Activated CD8-positive, alpha-beta memory T cell treated with anti-CD3 and anti-CD28 coated beads, Interleukin-2, amount 10 ng/mL, durations not matched to agents 7 days and 5 days (primary cell): ENCODE measurements at regions not wholly inside any gene's neighbourhood (a gene's known extent, or its start where the extent isn't known, plus 50 kb on each side); places are given as distances from the start of the nearest gene placed in this dataset.
"Not testable (repeated sequence)": the region's sequence is repeated elsewhere in the genome, so short reads cannot be mapped to it uniquely, and the experiment has no call there.

Source experiments
- ATAC-seq: fragments of 150-1000 bp; cut with Tn5 transposase; one replicate; pipeline ENCODE4 v1.10.0; 2021; ENCODE audit warnings: moderate library complexity
- CTCF ChIA-PET: fragments of 350-600 bp; sonication (Branson Sonifier 250); formaldehyde crosslinking; loops from one replicate; lab custom pipeline; 2021; ENCODE audit warnings: antibody characterized with exemption; lab: Charles Lee
- DNase-seq: peaks from one replicate; pipeline ENCODE4 v3.0.0-alpha.2; 2020
- H3K27ac Mint-ChIP-seq: one replicate; pipeline ENCODE4 v1.8.0; 2021; ENCODE audit warnings: mild to moderate bottlenecking, mixed read lengths
- H3K27me3 Mint-ChIP-seq: one replicate; pipeline ENCODE4 v1.8.0; 2021; ENCODE audit warnings: mixed read lengths
- H3K36me3 Mint-ChIP-seq: one replicate; pipeline ENCODE4 v1.8.0; 2021; ENCODE audit warnings: mild to moderate bottlenecking, mixed read lengths
- H3K4me1 Mint-ChIP-seq: one replicate; pipeline ENCODE4 v1.8.0; 2021; ENCODE audit warnings: mixed read lengths
- H3K4me3 Mint-ChIP-seq: one replicate; pipeline ENCODE4 v1.8.0; 2021; ENCODE audit warnings: mild to moderate bottlenecking, moderate library complexity, mixed read lengths
- H3K9me3 Mint-ChIP-seq: one replicate; pipeline ENCODE4 v1.8.0; 2022; ENCODE audit warnings: low read depth, mixed read lengths

DNA sequence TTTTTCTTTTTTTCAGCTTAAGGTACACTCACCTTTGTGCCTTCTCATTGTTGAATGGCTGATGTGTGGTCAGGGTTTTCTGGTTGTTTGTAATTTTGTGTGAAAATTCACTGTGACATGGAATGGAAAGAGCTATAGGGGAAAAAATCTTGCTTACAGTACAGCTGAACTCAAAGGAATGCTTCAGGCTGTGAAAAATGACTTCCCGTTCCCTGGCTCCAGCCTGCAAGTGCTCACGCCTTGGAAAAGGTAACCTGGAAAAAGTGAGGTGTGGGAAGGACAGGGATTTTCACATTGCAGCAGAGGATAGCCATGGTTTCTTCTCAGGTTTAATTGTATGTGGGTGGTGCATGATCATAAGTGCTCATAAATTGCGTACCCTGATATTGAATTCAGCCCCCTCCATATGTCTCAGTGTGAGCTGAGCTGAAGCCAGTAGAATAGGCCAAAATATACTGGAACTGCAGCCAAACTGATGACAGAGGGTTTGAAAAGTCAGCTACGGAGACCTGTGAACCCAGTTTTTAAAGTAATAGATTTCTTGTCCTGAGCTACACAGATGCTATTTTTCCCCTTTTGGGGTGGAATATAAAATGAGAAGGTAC lies 228.7 kb upstream of the RASGRP1 start:
- no peaks in the 10 kb centered on the region for H3K36me3 Mint-ChIP-seq
- no peak overlapping the region for H3K27ac Mint-ChIP-seq
- CTCF ChIA-PET, result no interaction called here
- ATAC-seq, result no peak
- peaks cover 15% of the 10 kb centered on the region for H3K27me3 Mint-ChIP-seq
- no peak for DNase-seq
- H3K9me3 Mint-ChIP-seq, result no peaks in the 10 kb centered on the region
- H3K4me3 Mint-ChIP-seq, result no peak overlapping the region
- no peaks in the 10 kb centered on the region for H3K4me1 Mint-ChIP-seq

DNA sequence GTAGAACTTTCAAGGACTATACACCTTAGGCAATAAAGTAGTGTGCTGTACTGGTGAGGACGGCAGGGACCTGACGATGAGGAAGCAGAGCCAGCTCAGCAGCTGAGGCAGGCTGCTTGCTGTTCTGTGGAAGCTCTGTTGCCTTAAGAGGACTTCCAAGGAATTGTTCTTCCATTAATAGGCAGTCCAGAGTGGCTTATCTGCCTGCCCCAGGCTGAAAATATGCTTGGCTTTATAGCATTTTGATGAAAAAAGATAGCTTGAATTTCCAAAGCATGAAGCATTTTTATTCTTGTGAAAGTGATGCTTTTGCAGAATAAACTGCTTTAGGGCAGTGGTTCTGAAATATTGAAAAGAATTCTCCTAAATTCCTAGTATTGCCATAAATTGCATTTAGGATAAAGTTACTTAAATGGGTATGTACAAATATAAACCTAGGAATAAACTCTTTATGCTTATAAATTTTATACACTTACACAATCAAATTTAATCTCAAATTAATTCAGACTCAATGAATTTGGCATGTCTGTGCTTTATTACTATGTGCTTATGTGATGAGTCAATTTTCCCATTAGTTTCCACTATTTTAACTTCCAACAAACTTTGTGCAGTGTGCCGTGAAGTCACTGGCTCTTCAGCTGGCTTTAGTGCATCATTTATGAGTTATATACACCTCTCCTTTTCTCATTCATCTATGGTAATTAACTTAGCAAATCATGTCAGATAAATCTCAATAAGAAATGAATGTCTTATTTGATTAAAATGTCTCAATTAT lies 231.0 kb upstream of the RASGRP1 start:
- ATAC-seq, result no peak
- CTCF ChIA-PET, result no interaction called here
- no peaks in the 10 kb centered on the region for H3K9me3 Mint-ChIP-seq
- H3K27ac Mint-ChIP-seq, result no peak overlapping the region
- DNase-seq, result no peak
- H3K36me3 Mint-ChIP-seq, result no peaks in the 10 kb centered on the region
- H3K4me1 Mint-ChIP-seq, result no peaks in the 10 kb centered on the region
- H3K4me3 Mint-ChIP-seq, result no peak overlapping the region
- H3K27me3 Mint-ChIP-seq, result peaks cover 38% of the 10 kb centered on the region

DNA sequence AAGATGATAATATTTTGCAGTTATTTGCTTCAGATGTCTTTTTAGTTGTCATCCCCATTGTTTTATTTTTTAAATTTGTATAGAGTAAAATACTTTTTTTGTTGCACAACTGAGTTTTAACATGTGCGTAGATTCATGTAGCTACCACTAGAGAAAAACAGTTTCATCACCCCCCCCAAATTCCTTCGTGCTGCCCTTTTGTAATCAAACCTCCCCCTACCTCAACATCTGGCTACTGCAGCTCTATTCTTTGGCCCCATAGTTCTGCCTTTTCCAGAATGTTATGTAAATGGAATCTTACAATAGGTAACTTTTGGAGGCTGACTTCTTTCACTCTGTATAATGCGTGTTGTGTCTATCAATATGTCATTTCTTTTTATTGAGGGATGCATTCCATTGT lies 232.0 kb upstream of the RASGRP1 start:
- no peak overlapping the region for H3K4me3 Mint-ChIP-seq
- no peaks in the 10 kb centered on the region for H3K9me3 Mint-ChIP-seq
- DNase-seq (no peak), ATAC-seq (no peak)
- no peak overlapping the region for H3K27ac Mint-ChIP-seq
- no peaks in the 10 kb centered on the region for H3K36me3 Mint-ChIP-seq
- H3K27me3 Mint-ChIP-seq, result peaks cover 45% of the 10 kb centered on the region
- CTCF ChIA-PET, result no interaction called here
- no peaks in the 10 kb centered on the region for H3K4me1 Mint-ChIP-seq

DNA sequence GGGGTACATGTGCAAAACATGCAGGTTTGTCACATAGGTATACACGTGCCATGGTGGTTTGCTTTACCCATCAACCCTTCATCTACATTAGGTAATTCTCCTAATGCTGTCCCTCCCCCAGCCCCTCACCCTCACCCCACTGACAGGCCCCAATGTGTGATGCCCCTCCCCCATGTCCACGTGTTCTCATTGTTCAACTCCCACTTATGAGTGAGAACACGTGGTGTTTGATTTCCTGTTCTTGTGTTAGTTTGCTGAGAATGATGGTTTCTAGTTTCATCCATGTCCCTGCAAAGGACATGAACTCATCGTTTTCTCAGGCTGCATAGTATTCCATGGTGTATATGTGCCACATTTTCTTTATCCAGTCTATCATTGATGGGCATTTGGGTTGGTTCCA lies 232.9 kb upstream of the RASGRP1 start:
- H3K4me1 Mint-ChIP-seq, H3K9me3 Mint-ChIP-seq, H3K4me3 Mint-ChIP-seq, H3K27ac Mint-ChIP-seq, CTCF ChIA-PET, DNase-seq, H3K36me3 Mint-ChIP-seq, ATAC-seq: not testable (repeated sequence)
- peaks cover 54% of the 10 kb centered on the region for H3K27me3 Mint-ChIP-seq

DNA sequence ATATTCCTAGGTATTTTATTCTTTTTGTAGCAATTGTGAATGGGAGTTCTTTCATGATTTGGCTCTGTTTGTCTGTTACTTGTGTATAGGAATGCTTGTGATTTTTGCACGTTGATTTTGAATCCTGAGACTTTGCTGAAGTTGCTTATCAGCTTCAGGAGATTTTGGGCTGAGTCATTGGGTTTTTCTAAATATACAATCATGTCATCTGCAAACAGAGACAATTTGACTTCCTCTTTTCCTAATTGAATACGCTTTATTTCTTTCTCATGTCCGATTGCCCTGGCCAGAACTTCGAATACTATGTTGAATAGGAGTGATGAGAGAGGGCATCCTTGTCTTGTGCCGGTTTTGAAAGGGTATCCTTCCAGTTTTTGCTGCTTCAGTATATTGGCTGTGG lies 234.6 kb upstream of the RASGRP1 start:
- H3K36me3 Mint-ChIP-seq, H3K4me1 Mint-ChIP-seq, H3K27ac Mint-ChIP-seq, ATAC-seq, H3K4me3 Mint-ChIP-seq, H3K9me3 Mint-ChIP-seq, CTCF ChIA-PET, DNase-seq: not testable (repeated sequence)
- H3K27me3 Mint-ChIP-seq, result peaks cover 56% of the 10 kb centered on the region

DNA sequence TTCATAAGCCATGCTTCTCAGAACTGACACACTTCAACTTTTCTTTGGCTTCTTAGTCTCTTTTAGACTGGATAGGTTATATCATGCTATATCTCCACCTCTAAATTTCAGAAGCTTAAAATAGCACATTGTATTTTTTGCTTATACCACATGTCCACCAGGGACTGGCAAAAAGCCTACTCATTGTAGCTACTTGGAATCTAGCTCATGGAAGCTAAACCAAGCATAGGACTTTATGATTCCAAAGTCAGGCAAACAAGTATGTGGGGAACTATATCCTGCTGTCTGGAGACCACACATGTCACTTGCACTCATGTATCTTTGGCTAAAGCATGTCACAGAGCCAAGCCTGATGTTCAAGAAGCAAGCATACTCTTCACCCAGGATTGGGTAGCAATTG lies 245.0 kb upstream of the RASGRP1 start:
- no peak for DNase-seq
- CTCF ChIA-PET, result no interaction called here
- H3K27ac Mint-ChIP-seq, result no peak overlapping the region
- H3K4me3 Mint-ChIP-seq, result no peak overlapping the region
- ATAC-seq, result no peak
- H3K9me3 Mint-ChIP-seq, result no peaks in the 10 kb centered on the region
- H3K27me3 Mint-ChIP-seq, result peaks cover 10% of the 10 kb centered on the region
- H3K36me3 Mint-ChIP-seq, result no peaks in the 10 kb centered on the region
- no peaks in the 10 kb centered on the region for H3K4me1 Mint-ChIP-seq

DNA sequence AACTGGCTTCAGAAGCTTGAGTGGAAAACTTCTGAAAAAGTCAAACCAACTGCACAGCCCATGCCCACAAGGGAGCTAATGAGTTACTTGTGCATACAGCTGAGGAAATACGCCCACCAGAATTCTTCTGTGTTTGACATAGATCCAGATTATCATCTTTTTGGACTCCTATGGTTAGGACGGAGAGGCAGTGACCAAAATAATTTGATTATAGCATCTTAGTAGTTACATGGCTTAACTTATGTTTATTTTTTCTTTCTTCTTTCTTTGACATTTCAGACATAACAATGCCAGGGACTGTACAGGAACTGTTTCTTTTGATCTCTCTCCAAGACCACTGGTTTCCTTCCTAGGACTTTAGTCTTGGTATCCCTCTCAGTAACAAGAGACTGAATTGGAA lies 246.1 kb upstream of the RASGRP1 start:
- DNase-seq, result no peak
- no peak for ATAC-seq
- Mint-ChIP-seq H3K27ac (no peak overlapping the region), H3K9me3 (no peaks in the 10 kb centered on the region), H3K36me3 (no peaks in the 10 kb centered on the region), H3K4me3 (no peak overlapping the region), H3K27me3 (peaks cover 10% of the 10 kb centered on the region), H3K4me1 (no peaks in the 10 kb centered on the region)
- CTCF ChIA-PET, result no interaction called here

DNA sequence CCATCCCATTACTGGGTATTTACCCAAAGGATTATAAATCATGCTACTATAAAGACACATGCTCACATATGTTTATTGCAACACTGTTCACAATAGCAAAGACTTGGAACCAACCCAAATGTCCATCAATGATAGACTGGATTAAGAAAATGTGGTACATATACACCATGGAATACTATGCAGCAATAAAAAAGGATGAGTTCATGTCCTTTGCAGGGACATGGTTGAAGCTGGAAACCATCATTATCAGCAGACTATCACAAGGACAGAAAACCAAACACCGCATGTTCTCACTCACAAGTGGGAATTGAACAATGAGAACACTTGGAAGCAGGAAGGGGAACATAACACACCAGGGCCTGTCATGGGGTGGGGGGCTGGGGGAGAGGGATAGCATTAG lies 249.6 kb upstream of the RASGRP1 start:
- not testable (repeated sequence) for H3K9me3 Mint-ChIP-seq, H3K27me3 Mint-ChIP-seq

DNA sequence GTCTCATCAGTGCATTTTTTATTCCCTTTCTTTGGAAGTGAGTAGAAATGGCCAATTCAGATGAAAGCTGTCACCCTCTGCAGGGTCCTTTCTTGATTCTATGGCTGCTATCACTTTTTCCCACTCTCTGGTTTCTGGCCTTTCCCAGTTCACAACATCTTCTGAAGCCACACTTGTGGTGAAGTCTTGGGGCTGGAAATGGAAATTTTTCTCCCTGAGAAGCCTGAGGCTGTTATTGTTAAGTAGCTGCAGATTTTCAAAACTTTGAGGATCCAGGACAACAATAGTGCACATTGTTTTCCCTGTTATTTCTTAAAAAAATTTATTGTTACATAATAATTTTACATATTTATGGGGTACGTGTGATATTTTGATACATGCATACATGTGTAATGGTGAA lies 250.3 kb upstream of the RASGRP1 start:
- ATAC-seq, result no peak
- CTCF ChIA-PET, result no interaction called here

More for the DNA sequence above, 249.6 kb upstream of the RASGRP1 start:
- ATAC-seq, H3K36me3 Mint-ChIP-seq, H3K4me3 Mint-ChIP-seq, DNase-seq, H3K27ac Mint-ChIP-seq, H3K4me1 Mint-ChIP-seq, CTCF ChIA-PET: not testable (repeated sequence)

DNA sequence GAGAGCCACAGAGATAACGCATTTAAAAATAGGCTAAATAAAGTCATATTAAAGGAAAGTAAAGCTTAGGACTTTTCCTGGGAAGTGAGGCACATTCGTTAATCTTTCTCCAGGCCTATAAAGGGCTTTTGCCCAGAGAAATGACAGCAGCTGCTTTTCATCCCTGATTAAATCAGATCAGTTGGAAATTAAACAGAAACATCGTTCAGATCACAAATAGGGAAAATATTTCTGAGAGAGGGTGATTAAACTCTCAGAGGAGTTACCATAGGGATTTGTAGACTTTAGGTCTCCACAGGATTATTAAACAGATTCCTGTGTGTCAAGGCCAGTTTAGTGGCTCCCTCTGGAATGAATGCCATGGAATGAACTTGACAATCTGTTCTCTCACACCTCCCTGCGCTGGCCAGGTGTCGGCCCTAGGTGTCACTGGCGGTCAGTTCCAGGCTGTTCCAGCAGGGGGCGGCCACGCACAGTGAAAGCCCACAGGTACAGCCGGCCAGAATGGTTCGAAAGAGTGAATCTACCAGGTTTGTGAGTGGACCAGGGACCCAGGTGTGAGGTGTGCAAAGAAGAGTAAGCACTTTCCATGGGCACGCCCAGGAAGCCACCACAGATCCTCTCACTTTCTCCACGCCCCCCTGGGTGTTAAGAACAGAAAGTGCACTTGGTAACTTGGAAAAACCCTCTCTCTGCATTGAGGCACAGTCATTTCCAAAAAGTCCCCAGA lies 253.0 kb upstream of the RASGRP1 start:
- CTCF ChIA-PET, result interaction anchor here (1.3 to 1.9 kb wide), 6 partner anchors 9 to 763 kb away, joined by 3 to 7 read pairs (median 5); partner anchors contain the start of gene THBS1
- Mint-ChIP-seq H3K27me3 (peaks cover 5% of the 10 kb centered on the region), H3K9me3 (no peaks in the 10 kb centered on the region), H3K27ac (no peak overlapping the region), H3K4me3 (no peak overlapping the region), H3K36me3 (no peaks in the 10 kb centered on the region), H3K4me1 (peaks cover 4% of the 10 kb centered on the region)
- DNase-seq (peak; percentile 85), ATAC-seq (peak; percentile 98)

More for the DNA sequence above, 250.3 kb upstream of the RASGRP1 start:
- Mint-ChIP-seq H3K27me3 (peaks cover 10% of the 10 kb centered on the region), H3K36me3 (no peaks in the 10 kb centered on the region), H3K27ac (no peak overlapping the region), H3K9me3 (no peaks in the 10 kb centered on the region), H3K4me1 (peaks cover 4% of the 10 kb centered on the region), H3K4me3 (no peak overlapping the region)
- no peak for DNase-seq

DNA sequence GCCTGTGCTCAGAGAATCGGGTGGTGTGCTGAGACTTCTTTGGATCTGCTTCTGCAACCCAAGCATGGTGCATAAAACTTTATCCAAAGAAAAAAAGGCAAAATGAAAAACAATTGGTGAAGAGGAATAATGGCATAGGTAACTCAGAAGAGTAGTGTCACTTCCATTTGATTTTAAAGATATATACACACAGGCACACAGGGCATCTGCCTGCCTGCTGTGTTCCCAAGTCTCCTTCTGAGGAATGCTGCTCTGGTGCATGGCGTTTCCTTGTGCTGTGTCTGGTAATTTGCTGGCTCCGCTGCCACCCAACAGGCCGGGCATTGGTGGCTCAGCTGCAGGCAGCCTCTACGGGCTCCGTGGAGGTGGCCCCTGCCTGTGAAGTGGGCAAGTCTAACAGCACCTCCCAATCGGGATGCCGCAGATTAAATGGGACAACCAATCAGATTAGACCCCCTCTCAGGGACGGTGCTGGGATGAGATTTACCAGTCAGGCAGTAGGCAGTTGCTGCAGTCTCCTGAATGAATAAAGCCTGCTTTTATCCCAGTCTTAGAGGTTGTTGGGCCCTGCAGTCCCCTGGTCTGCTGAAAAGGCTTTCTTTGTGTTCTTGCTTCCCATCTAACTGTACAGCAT lies 253.7 kb upstream of the RASGRP1 start:
- peaks cover 3% of the 10 kb centered on the region for H3K27me3 Mint-ChIP-seq
- H3K27ac Mint-ChIP-seq, result no peak overlapping the region
- ATAC-seq (no peak), DNase-seq (no peak)
- H3K36me3 Mint-ChIP-seq, result no peaks in the 10 kb centered on the region
- peaks cover 4% of the 10 kb centered on the region for H3K4me1 Mint-ChIP-seq
- no peaks in the 10 kb centered on the region for H3K9me3 Mint-ChIP-seq
- CTCF ChIA-PET, result no interaction called here
- no peak overlapping the region for H3K4me3 Mint-ChIP-seq

DNA sequence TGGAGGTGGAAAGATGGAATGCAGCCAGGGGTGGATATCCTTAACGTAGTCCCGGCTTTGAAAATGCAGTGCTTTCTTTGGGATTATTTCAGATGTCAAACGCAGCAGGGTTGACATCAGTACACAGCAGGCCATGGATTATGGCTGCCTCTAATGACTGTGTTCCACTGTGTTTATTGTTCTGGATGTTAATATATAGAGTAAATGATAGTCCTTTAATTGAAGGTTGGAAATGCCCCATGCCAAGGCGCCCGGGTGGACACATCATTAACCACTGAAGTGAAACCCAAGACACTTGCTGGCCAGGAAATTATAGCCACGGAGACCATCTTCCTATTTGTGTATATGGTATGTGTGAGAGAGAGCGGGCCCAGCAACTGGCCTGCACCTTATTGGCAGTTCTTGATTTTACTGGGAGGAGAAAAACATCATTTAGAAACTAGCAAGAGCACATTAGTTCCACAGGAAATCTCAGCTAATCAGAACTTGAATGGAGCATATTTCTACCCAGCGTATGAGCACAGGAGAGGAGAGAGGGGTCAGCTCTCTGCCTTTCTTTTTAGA lies 254.9 kb upstream of the RASGRP1 start:
- no peak for ATAC-seq
- Mint-ChIP-seq H3K4me3 (no peak overlapping the region), H3K9me3 (no peaks in the 10 kb centered on the region), H3K27me3 (peaks cover 3% of the 10 kb centered on the region), H3K27ac (no peak overlapping the region), H3K4me1 (peaks cover 4% of the 10 kb centered on the region), H3K36me3 (no peaks in the 10 kb centered on the region)
- CTCF ChIA-PET, result no interaction called here
- no peak for DNase-seq

DNA sequence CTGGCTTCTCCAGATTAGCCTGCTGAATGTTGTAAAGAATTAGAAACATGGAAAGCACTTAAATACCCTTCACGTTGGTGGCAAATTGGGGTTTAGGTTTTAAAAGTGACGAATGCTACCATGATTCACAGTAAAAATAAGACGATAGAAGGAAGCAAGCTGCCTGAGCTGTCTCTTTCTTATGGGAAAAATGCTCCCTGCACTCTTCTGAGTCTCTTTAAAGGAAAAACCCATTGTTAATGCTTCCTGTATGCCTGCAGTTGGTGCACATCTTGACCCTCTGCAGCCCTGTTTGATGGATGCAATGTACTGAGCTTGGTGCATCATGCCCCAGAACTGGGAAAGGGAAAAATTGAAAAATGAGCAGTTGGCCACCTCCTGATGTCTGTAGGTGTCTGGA lies 258.6 kb upstream of the RASGRP1 start:
- Mint-ChIP-seq H3K36me3 (no peaks in the 10 kb centered on the region), H3K4me3 (no peak overlapping the region), H3K27me3 (peaks cover 12% of the 10 kb centered on the region), H3K27ac (no peak overlapping the region), H3K9me3 (no peaks in the 10 kb centered on the region), H3K4me1 (no peaks in the 10 kb centered on the region)
- no peak for ATAC-seq
- CTCF ChIA-PET, result interaction anchor here (0.6 to 0.8 kb wide), 2 partner anchors 80 to 757 kb away, joined by 3 to 5 read pairs; no protein-coding TSS in a partner anchor
- no peak for DNase-seq
